SU-DHL-6 (cell line): ENCODE measurements at regions not wholly inside any gene's neighbourhood (a gene's known extent, or its start where the extent isn't known, plus 50 kb on each side); places are given as distances from the start of the nearest gene placed in this dataset.

ENCODE experiments used
- H2AFZ ChIP-seq: fragments of 200-600 bp; sonication (generic); 2 replicates; pipeline ENCODE4 v1.6.1; 2014; ENCODE audit warnings: low read depth, mild to moderate bottlenecking, moderate library complexity, mixed read lengths, antibody characterized with exemption, low read length; ENCODE audit not compliant: severe bottlenecking
- H3F3A ChIP-seq: fragments of 200-600 bp; shearing (Covaris generic); 2 replicates; pipeline ENCODE4 v1.6.0; 2016; ENCODE audit warnings: antibody characterized with exemption, mild to moderate bottlenecking; ENCODE audit not compliant: insufficient read depth
- H3K27ac ChIP-seq: fragments of 200-600 bp; sonication (generic); 2 replicates; pipeline ENCODE4 v1.5.1; 2016; ENCODE audit warnings: low read depth, mild to moderate bottlenecking, low read length, moderate library complexity, mixed read lengths
- H3K27me3 ChIP-seq: fragments of 200-600 bp; sonication (generic), shearing (Covaris generic); 2 replicates; pipeline ENCODE4 v1.6.0; 2014; ENCODE audit warnings: mild to moderate bottlenecking, low read length
- H3K36me3 ChIP-seq: fragments of 200-600 bp; sonication (generic); 2 replicates; pipeline ENCODE4 v1.6.1; 2014; ENCODE audit warnings: mild to moderate bottlenecking, low read length, mixed read lengths
- H3K4me2 ChIP-seq: fragments of 300-600, 200-600 bp; shearing (Covaris generic), sonication (generic); 2 replicates; pipeline ENCODE4 v1.6.0; 2014; ENCODE audit warnings: low read length, low read depth, mild to moderate bottlenecking; ENCODE audit not compliant: poor library complexity, severe bottlenecking
- H3K4me3 ChIP-seq: fragments of 200-600 bp; sonication (generic); 2 replicates; pipeline ENCODE4 v1.5.1; 2014; ENCODE audit warnings: antibody characterized with exemption, low read length, mild to moderate bottlenecking, mixed read lengths; ENCODE audit not compliant: insufficient read depth, poor library complexity, severe bottlenecking
- H3K79me2 ChIP-seq: fragments of 200-600 bp; sonication (generic); 2 replicates; pipeline ENCODE4 v1.6.1; 2014; ENCODE audit warnings: mild to moderate bottlenecking, low read length, moderate library complexity; ENCODE audit not compliant: insufficient read depth
- H3K9ac ChIP-seq: fragments of 200-600 bp; sonication (generic); 2 replicates; pipeline ENCODE4 v1.7.0; 2014; ENCODE audit warnings: mild to moderate bottlenecking, low read length
- H3K9me2 ChIP-seq: fragments of 200-600 bp; sonication (generic); replicated peaks from 2 replicates; pipeline ENCODE4 v1.6.1; 2014; ENCODE audit warnings: low read length; ENCODE audit not compliant: insufficient read depth
- H3K9me3 ChIP-seq: fragments of 200-600 bp; sonication (generic); 2 replicates; pipeline ENCODE4 v1.6.1; 2014; ENCODE audit warnings: low read length, mixed read lengths; ENCODE audit not compliant: insufficient read depth
- H4K20me1 ChIP-seq: fragments of 200-600 bp; sonication (generic); 2 replicates; pipeline ENCODE4 v1.6.1; 2014; ENCODE audit warnings: low read depth, mild to moderate bottlenecking, antibody characterized with exemption, low read length, moderate library complexity, mixed read lengths
- EZH2phosphoT487 ChIP-seq: fragments of 200-600 bp; sonication (generic), shearing (Covaris generic); conservative IDR thresholded peaks from 2 replicates; pipeline ENCODE4 v1.6.1; 2018; ENCODE audit warnings: mild to moderate bottlenecking, antibody characterized with exemption, low read length, moderate library complexity, mixed read lengths
- TF ChIP-seq, protein P1 (sequence below): fragments of 200-600 bp; sonication (generic); IDR thresholded peaks from one replicate; pipeline ENCODE4 v1.5.1; 2017; ENCODE audit warnings: antibody characterized with exemption, mild to moderate bottlenecking, low read length, moderate library complexity; ENCODE audit not compliant: insufficient read depth, poor library complexity, severe bottlenecking

GRCh38 chr1:244341455-244342450 is 110.0 kb downstream of the ADSS2 start:
- TF ChIP-seq, protein P1, sequence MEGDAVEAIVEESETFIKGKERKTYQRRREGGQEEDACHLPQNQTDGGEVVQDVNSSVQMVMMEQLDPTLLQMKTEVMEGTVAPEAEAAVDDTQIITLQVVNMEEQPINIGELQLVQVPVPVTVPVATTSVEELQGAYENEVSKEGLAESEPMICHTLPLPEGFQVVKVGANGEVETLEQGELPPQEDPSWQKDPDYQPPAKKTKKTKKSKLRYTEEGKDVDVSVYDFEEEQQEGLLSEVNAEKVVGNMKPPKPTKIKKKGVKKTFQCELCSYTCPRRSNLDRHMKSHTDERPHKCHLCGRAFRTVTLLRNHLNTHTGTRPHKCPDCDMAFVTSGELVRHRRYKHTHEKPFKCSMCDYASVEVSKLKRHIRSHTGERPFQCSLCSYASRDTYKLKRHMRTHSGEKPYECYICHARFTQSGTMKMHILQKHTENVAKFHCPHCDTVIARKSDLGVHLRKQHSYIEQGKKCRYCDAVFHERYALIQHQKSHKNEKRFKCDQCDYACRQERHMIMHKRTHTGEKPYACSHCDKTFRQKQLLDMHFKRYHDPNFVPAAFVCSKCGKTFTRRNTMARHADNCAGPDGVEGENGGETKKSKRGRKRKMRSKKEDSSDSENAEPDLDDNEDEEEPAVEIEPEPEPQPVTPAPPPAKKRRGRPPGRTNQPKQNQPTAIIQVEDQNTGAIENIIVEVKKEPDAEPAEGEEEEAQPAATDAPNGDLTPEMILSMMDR, result no peak
- no peak for TF ChIP-seq EZH2phosphoT487
- H3K9me3 ChIP-seq, result peaks cover 3% of the 10 kb centered on the region; the same call in 1 of the 2 replicates
- no peak overlapping the region for H3K4me3 ChIP-seq
- no peaks in the 10 kb centered on the region for H4K20me1 ChIP-seq
- H3K27me3 ChIP-seq, result no peaks in the 10 kb centered on the region
- H3K9ac ChIP-seq, result no peak overlapping the region
- H3F3A ChIP-seq, result no peaks in the 10 kb centered on the region
- H3K4me2 ChIP-seq, result no peak overlapping the region
- H3K79me2 ChIP-seq, result no peaks in the 10 kb centered on the region
- H2AFZ ChIP-seq, result no peak overlapping the region
- H3K27ac ChIP-seq, result no peak overlapping the region
- no peaks in the 10 kb centered on the region for H3K9me2 ChIP-seq
- H3K36me3 ChIP-seq, result no peaks in the 10 kb centered on the region

- no peaks in the 10 kb centered on the region for H3K27me3 ChIP-seq
- no peaks in the 10 kb centered on the region for H3K79me2 ChIP-seq
- H3K4me3 ChIP-seq, result no peak overlapping the region
- no peak overlapping the region for H3K4me2 ChIP-seq
- peaks cover 11% of the 10 kb centered on the region; the same call in 1 of the 2 replicates for H3K9me3 ChIP-seq
- H3K9me2 ChIP-seq, result no peaks in the 10 kb centered on the region
- no peaks in the 10 kb centered on the region for H3K36me3 ChIP-seq
- no peaks in the 10 kb centered on the region for H3F3A ChIP-seq
- H3K9ac ChIP-seq, result no peak overlapping the region
- TF ChIP-seq, protein P1, result no peak
- no peak for TF ChIP-seq EZH2phosphoT487
- H2AFZ ChIP-seq, result no peak overlapping the region
- H3K27ac ChIP-seq, result no peak overlapping the region
- H4K20me1 ChIP-seq, result no peaks in the 10 kb centered on the region
These were observed 107.7 kb downstream of the ADSS2 start for GRCh38 chr1:244344001-244344400.

DNA sequence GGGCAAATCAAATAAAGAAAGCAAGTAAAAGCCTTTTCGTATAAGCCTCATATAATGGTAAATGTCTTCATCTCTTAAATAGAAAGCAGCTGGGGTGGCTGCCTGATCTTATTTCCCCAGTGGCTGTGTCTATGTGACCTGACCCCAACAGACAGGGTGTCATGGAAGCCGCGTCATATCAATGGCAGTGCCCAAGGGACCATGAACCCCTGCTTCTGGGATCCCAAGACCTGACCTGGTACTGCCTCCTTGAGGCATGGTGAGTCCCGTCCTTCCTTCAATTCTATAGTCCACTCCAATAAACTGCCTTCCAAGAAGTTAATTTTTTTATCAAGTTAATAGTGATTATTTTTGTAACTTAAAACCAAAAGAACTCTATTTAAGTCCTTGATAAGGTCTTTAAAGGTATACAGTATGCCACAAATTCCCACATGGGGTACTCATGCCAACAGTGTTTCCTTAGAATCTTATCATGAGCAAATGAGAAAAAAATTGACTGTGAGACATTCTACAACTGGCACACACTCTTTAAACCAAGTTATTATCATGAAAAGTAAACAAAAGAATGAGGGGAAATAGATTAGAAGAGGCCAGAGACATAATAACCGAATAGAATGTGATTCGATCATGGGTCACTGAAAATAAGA is 104.6 kb downstream of the ADSS2 start:
- H3K4me2 ChIP-seq, result no peak overlapping the region
- H3K36me3 ChIP-seq, result no peaks in the 10 kb centered on the region
- H3F3A ChIP-seq, result no peaks in the 10 kb centered on the region
- no peak overlapping the region for H3K27ac ChIP-seq
- peaks cover 11% of the 10 kb centered on the region; the same call in 1 of the 2 replicates for H3K9me3 ChIP-seq
- no peaks in the 10 kb centered on the region for H3K9me2 ChIP-seq
- TF ChIP-seq, protein P1, result no peak
- no peak for TF ChIP-seq EZH2phosphoT487
- H3K79me2 ChIP-seq, result no peaks in the 10 kb centered on the region
- H2AFZ ChIP-seq, result no peak overlapping the region
- H3K27me3 ChIP-seq, result no peaks in the 10 kb centered on the region
- no peak overlapping the region for H3K4me3 ChIP-seq
- no peaks in the 10 kb centered on the region for H4K20me1 ChIP-seq
- H3K9ac ChIP-seq, result no peak overlapping the region
